ENCODE measurements at regions not wholly inside any gene's neighbourhood (a gene's known extent, or its start where the extent isn't known, plus 50 kb on each side); places are given as distances from the start of the nearest gene placed in this dataset.

DNA sequence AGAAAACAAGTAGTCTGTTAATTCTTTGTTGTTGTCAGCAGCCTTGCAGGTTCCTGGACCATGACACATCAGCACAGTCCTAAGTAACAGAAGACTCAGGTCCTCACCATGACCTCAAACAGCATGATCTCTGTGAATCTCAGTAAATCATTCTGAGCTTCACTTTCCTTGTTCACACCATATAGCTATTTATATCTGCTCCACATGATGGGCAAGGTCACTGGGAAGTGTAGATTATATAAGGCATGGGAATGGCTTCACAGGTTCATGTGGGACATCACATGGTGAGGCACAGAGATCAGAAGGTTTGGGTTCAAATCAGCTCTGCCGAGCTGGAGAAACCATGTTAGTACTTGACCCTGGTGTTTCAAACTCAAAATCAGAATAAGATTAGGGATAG is 245.4 kb upstream of the SPTLC3 start:
- no peak for DNase-seq

DNA sequence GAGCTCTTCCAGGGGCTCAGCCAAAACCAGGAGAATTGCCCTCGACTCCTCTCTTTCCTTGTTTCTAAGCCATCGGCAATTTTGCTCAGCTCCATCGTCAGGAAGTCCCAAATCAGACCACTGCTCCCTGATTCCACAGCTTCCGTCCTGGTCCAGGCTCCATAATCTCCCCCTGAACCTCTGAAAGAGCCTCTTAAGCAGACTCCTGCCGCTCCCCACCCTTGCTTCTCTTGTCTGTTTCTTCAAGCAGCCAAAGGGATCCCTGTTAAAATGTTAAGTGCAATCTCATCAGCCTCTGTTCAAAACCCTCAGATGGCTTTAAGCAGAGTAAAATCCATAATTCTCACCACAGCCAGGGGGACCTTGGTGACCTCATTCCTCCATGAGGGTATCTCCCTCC is 244.7 kb upstream of the SPTLC3 start:
- DNase-seq, result no peak

DNA sequence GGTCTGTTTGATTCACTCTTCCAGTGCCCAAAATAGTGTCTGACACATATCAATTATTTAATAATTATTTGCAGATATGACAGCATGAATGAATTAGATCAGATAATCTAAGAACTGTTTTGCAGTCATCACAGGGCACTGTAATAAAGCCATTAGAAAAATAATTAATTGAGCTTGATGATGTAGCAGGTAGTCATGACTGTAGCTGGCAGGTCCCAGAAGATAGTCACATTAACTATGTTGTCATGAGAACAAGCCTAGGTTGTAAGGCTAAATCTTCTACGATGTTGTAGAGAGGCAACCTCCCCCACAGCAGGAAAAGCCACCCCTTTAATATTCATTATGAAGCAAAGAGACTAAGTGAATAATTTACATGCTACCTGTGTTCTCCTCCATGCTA is 243.9 kb upstream of the SPTLC3 start:
- DNase-seq, result no peak

DNA sequence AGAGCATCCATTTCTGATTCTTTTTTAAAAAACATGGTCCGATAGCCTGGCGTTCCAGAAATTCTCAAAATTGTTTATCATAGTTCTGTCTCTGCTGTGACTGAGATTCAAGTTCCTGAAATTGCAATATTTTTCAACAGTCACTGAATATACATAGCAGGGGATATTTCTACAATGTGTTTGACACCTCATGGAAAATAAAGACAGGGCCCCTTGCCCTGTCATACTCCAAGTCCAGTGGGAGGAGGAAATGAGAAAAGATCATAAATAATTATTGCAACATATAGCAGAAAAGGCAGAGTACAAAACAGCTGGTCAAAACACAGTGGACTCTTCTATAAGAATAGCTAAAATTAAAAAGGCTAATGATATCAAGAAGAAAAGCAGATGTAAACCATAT is 234.8 kb upstream of the SPTLC3 start:
- DNase-seq, result no peak

DNA sequence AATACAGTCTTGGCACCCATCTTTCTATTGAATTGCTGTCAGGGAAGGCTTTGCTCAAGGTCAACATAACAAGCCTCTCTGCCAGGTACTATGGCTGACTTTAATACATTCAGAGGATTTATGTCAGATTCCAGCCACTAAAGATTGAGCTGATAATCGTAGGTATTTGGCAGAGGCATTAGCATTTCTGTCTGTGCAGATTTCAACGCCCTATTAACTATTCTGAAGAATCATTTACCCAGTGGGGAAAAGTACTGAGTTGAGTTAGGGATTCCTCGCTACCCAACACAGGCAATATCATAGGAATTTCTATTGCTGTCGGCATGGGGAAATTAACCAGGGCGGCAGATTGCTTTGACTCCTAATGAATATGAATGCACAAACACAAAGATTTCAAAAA is 233.7 kb upstream of the SPTLC3 start:
- no peak for DNase-seq

DNA sequence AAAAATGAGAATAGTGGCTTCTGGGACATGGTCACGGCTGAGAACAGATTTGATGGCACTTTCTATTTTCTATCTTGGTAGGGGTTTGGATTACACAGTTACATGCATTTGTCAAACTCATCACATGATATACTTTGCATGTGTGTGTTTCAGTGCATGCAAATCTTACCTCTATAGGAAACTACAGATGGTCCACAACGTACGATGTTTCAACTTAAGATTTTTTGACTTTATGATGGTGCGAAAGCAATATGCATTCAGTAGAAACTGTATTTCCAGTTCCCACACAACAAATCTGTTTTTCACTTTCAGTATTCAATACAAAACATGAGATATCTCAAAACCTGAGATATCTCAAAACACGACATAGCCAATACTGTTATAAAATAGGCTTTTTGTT is 231.8 kb upstream of the SPTLC3 start:
- DNase-seq, result no peak

DNA sequence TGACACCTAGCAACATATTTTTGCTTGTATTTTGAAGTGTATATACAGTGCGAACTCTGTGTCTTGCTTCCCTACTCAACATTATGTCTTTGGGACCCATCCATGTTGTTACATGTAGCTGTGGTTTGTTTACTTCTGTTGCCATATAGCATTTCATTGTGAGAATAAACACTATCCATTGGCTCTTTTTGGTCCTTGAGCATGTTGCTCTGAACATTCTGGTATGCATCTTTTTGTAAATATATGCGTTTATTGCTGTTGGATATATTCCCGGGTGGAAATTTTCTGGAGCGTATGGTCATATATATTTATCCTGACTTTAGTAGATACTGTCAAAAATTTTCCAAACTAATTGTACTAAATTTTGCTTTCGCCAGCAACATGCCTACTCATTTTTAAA is 222.5 kb upstream of the SPTLC3 start:
- no peak for DNase-seq

DNA sequence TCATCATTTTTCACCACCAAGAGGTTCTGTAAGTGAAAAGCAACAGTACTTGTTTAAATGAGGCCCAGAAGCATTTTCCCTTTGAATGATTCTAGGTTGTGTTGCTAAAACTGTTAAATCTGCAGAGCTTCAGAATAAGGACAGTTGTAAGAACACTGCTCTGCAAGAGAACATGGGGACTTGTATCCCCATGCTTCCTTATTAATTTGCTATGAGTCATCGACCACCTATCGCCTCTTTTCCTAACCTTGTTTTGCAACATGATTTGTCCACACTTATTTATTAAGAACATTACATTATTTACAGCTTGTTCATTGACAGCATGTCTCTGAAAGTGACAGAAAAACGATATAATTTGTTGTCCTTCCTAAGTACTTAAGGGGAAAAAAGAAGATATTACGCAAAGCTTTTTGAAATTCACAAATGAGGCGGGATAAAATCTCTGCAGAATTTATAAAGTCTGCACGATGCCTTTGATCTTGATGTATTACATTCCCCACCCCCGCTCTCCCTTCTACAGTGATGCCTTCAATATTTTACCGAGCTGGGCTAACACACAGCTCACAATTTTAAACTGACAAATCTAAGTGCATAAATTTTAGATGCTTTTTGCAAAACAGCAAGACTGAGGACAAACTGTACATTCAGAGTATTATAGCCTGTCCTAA is 220.0 kb upstream of the SPTLC3 start:
- no peak for DNase-seq

DNA sequence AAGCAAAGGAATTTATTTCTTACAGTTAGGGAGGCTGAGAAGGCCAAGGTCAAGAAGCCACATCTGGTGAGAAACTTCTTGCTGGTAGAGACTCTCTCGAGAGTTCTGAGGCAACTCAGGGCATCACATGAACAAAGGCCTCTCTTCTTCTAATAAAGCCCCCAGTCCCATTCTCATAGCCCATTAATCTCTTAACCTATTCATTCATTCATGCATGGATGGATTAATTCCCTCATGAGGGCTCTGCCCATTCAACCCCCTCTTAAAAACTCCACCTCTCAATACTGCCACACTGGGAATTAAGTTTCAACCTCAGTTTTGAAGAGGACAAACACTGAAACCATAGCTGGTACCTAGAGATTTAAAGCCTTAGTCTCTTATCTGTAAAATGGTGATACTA is 217.9 kb upstream of the SPTLC3 start:
- DNase-seq, result no peak

DNA sequence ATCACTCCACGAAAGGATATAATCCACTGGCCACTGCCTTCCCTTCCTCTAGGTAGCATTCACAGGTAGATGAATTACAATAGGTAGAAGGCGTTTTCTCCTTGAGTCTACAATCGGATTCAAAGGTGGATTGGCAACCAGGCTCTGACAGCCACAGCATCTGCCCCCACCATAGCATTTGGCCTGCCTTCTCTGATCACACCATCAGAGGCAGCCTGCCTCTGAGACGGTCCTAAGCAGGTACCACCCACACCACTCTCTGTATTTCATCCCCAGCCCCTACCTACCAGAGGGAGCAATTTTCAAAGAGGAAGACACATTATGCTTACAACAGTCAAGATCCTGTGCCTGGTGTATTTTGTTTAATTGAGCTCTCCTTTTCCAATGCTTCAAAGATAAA is 210.5 kb upstream of the SPTLC3 start:
- no peak for DNase-seq

DNA sequence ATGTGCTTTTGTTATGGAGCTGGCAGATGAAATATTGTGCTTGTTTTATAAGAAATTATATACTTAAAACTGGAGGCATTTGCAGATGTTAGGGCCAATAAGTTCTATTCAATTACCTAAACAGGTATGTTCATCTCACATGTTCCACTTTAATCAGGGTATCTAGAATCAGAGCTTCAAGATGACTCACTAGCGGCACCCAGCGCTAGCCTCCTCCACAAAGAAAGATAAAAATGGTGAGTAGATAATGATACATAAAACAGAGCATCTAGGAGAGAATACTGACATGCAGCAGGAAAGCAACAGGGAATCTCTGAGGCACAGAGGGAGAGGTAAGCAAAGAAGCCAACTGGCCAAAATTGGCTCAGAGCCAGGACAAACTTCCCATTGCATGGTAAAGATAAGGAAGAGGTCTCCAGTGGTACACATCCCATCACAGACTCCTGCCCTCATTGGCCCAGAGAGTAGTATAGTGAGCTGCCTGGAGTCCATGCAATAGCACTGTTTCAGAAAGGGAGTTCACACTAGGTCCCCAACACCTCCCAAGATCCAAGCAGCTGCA is 200.7 kb upstream of the SPTLC3 start:
- DNase-seq, result no peak

DNA sequence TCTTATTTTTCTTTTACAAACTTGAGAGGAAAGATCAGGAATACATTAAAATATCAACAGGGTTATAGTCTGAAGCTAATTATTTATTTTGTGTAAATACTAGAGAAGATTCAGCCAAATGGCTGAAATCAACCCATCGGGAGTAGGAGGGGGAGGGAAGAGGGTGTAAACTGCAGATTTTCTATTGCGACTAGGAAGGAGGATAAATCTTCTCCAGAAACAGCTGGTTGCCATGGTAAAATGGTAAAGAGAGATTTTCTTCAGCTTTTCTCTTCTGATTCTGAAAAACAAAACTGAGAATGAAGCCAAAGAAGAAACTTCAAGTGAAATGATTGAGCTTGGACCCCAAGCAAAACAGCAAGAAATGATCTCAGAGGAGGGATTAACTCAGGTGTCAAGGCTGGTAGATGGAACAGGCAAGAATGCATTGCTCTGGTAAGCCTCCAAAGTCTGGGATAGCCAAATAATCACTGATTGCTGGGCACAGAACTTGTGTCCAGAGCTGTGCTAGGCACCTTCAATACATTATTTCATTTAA is 193.5 kb upstream of the SPTLC3 start:
- no peak for DNase-seq

DNA sequence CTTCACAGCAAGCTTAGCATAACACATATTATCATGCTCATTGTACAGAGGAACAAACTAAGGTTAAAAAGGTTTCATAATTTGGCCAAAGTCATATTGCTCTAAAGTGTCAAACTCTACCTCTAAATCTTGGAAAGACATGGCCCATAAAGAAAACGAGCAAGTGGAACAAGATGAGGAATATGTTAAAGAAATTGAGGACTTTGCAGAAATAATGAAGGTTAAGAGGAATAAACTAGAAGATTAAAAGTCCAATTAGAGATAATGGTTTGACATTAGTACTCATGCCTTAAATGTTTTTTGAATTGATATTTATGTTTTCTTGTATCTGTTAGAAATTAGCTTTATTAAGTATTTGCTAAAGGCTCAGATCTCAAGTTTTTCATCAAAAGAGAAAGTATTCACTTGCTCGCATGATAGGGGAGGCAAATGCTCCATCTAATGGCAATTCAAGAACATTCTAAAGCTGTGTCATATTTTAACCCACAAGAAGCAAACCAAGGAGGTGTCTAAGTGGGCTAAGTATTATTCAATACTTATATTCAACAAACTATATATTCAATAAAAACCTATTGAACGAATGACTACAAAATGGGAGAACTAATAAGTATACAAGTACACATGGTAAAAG is 192.9 kb upstream of the SPTLC3 start:
- no peak for DNase-seq

DNA sequence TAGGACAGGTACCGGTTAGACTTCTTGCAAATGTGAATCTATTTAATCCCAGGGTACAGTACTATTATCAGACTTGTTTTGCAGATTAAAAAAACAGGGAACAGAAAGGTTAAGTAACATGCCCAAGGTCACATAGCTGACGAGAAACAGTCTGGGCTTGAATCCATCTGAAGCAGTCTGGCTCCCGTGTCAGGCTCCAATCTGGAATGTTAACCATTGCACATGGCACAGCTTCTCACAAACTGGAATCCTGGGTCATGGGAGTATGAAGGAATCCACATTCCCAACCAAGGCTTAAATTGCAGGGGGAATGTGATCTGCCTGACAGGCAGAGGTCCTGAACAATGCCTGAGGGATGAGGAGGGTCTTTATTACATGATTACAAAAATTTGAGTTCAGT is 187.5 kb upstream of the SPTLC3 start:
- DNase-seq, result no peak

DNA sequence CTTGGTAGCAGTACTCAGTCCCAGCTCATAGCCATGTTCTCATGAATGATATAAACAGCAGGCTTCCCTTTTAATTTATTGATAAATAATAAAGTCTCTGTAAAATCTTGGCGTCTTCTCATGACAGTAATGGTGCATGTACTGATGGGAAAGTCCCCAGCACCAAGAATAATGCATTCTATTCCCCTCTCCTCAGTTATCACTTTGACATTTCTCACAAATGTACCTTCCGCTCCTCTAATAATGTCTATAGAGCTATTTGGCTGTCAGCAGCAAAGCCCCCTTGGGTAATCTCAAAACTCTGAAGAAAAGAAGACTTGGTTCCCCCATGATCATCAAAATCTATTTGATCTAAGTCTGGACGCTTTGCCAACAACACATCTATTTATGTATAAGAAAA is 185.0 kb upstream of the SPTLC3 start:
- DNase-seq, result no peak

DNA sequence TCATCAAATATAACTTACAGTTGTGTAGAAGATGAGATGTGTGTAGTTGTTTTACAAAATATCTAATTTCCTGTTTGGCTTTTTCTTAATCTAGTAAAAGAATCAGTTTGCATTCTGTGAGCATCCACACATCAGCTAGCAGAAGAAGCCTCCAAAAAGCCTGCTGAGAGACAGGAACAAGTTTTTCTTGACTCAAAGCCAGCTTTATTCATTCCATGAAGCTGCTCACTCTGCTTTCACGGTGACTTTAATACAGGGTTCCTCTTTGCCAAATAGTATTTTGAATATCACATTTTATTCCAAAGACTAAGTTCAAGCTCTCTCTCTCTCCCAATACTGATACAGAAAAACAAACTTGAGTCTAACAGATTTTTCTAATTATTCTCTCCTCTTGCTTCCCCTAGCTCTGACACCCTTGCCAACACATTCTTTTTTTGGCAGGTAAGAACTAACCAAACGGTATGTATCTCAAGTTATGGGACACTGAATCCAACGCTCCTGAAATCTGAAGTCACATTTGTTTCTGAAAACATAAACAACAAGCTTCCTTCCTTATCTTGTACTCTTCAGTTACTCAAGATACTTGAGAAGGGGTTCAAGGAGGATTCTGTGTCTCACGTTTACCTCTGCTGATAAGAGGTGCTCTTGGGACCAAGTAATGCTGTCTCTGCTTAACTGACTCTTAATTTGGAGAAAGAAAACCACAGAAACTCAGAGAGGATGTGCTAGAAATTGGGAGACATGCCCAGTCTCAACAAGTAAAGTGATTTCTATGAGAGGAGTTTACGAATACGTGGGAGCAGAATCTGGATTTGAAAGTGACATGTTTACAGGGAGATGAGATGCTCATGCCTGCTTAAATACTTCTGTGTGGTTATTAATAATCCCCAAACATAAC is 184.2 kb upstream of the SPTLC3 start:
- no peak for DNase-seq

DNA sequence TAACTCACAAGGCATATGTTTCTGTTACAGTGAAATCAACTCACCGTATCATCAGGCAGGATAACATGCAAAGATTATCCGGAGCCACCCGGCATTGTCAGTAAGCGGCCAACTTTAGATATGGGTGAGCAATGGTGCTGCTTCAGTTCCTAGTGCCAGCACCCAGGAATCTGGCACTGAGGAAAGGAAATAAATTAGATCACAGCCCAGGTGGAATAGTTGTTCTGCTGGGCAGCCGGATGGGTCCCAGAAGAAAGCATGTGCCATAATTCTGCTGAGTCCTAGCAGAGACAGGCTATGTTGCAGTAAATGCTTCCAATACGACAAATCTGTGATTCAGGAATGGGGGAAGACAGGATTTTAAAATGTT is 183.6 kb upstream of the SPTLC3 start:
- DNase-seq, result no peak

DNA sequence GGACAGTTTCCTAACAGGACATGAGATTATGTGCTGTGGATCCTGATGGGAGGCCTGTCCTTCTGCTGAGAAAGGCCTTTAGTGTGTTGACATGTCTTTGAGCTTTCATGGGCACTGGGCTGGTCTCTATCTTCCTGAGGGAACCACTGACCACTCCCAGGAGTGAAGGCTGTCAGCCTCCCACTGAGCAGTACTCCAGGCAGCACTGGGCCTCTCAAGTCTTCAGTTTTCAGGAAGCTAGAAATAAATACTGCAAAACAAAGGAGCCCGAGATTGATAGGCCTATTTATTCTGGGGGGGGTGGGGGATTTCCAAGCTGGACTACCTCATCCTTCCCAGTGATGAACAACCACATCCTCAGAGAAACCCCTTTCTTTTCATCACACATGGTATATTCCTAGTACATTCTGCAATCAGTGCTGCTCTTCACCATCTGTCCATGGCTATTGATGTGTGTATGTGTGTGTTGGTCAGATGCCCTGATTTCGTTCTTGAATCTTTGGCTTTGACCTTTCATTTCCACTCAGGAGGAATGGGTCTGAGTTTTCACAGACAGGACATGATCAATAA is 180.9 kb upstream of the SPTLC3 start:
- no peak for DNase-seq

DNA sequence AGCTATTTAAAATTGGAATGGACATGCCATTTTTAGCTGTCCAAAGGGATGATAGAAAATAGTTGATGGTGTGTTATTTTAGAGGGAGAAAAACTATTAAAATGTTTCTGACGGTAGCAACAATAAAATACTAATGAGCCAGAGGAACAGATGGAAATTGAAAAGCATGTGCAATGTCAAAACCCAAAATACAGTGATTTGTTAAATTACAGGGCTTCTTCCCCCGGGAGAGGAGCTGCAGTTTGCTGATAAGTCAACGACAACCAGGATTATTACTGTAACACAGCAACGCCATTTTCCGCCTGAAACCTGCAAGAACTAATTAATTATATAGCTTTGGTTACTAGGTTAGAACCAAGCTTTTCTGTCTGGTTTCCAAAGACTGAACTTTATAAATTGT is 179.6 kb upstream of the SPTLC3 start:
- DNase-seq, result no peak

DNA sequence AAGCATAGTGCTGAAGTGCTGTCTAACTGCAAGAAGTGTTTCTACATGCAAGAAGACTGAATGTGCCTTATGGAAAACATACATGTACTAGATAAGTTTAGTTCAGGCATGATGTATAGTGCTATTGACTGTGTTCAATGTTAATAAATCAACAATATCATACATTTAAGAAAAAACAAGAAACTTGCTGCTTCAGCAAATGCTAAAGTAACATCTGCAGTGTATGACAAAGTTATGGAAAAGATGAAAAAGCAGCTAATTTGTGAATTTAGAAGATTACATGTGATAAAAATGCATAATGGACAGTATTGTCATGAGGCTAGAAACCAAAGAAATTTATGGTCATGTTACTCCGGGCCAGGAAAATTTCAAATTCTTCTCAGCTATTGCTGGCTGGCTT is 174.9 kb upstream of the SPTLC3 start:
- DNase-seq, result no peak

DNA sequence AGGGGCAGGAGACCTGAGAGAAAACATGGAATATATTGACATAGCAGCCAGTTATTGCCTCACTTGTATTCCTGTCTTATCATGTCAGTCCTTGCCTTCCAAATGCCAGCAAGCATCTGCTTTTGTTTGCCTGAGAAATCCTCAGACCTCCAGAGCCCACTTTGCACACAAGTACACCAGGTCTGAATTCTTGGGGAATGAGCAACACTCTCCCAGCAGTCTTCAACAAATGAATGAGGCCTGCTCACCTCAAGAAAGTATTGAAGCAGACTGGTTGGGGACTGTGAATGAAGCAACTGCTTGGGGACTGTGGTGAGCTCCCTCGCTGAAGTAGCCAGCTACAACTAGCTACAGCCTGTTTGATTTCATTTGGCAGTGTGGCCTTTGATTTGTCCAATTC is 172.8 kb upstream of the SPTLC3 start:
- no peak for DNase-seq

DNA sequence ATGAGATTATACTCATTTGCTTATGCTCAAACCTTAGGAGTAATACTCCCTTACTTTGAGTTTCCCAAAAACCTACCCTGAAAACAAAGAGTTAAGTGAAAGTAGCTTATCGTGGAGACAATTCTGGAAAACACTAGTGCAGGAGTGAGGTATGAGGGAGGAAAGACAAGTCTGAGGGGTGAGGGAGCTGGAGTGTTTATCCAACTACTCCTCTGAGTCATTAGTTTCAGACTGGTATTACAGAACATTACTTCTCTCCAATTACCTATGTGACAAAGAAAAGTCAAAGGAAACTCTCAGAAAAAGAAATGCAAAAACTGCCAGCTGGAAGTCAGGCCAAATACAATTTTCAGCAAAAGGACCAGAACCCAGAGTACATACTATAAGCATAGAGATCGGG is 171.1 kb upstream of the SPTLC3 start:
- no peak for DNase-seq

DNA sequence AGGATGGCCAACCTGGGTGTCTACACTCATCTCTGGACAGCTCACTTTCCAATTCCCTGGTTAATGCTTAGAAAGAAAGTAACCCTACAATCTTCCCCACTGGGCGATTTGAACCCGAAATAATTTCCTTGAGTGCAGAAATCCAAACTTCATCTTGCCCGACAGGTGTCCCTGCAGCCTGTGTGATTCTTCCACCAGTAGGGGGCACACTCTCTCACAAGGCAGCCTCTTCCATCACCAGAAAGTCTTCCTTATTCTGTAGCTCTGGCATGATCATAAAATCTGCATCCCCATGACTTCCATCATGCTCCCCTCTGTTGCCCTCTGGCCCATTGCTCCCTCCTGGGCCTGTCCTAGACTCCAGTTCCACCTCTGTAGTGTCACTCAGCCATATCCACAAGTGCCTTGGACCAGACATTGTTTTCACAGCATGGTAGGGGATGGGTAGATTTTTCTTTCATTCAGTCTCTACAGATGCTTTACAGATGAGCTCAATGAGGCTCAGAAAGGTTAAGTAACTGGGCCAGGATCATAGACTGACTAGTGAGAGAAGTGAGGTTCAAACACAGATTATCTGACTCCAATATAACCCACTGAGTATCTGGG is 170.4 kb upstream of the SPTLC3 start:
- no peak for DNase-seq
